CD14-positive monocyte (primary cell): ENCODE measurements at regions not wholly inside any gene's neighbourhood (a gene's known extent, or its start where the extent isn't known, plus 50 kb on each side); places are given as distances from the start of the nearest gene placed in this dataset.

Experiments
- DNase-seq, 3 donors: peaks; one replicate each; pipeline ENCODE4 v3.0.0-alpha.2; 2011 to 2022
- H2AFZ ChIP-seq: 2 replicates; pipeline ENCODE4 v1.6.0; 2012; ENCODE audit warnings: mild to moderate bottlenecking, low read depth, low read length, inconsistent platforms; ENCODE audit not compliant: insufficient read depth, poor library complexity, severe bottlenecking
- H3K27ac ChIP-seq, 2 donors: 1 replicate in 1 of 2; 2 replicates in 1 of 2; pipeline ENCODE4 v1.5.1; 2012 to 2013; ENCODE audit warnings: low read length in 2 of 2, control low read depth in 1 of 2, inconsistent platforms in 1 of 2, low read depth in 1 of 2, mild to moderate bottlenecking in 1 of 2
- H3K27me3 ChIP-seq, 2 donors: one replicate each; pipeline versions ENCODE4 v1.6.0 to v1.6.1; 2011 to 2013; ENCODE audit warnings: low read length in 2 of 2; ENCODE audit not compliant: control insufficient read depth in 2 of 2, insufficient read depth in 2 of 2
- H3K36me3 ChIP-seq, 2 donors: replicated peaks in 1 of 2; 1 replicate in 1 of 2; 2 replicates in 1 of 2; pipeline versions ENCODE4 v1.5.1 to v1.6.1; 2012 to 2013; ENCODE audit warnings: low read length in 2 of 2, control low read depth in 1 of 2, inconsistent platforms in 1 of 2, mild to moderate bottlenecking in 1 of 2; ENCODE audit not compliant: insufficient read depth in 2 of 2, control insufficient read depth in 1 of 2
- H3K4me1 ChIP-seq, 2 donors: 1 replicate in 1 of 2; 2 replicates in 1 of 2; pipeline versions ENCODE4 v1.5.1 to v1.6.1; 2012 to 2013; ENCODE audit warnings: low read length in 2 of 2, control low read depth in 1 of 2, inconsistent platforms in 1 of 2, mild to moderate bottlenecking in 1 of 2, moderate library complexity in 1 of 2; ENCODE audit not compliant: insufficient read depth in 2 of 2, control insufficient read depth in 1 of 2
- H3K4me2 ChIP-seq: replicated peaks from 2 replicates; pipeline ENCODE3; 2012; ENCODE audit warnings: low read length, moderate library complexity, mild to moderate bottlenecking; ENCODE audit not compliant: poor library complexity, severe bottlenecking; ENCODE audit errors: extremely low read depth
- H3K4me3 ChIP-seq, 3 experiments: fragments of 200-600 bp in 1 of 3; sonication (generic) in 1 of 3; replicated peaks in 1 of 3; 1 replicate in 2 of 3; 2 replicates in 1 of 3; pipeline ENCODE4 v1.5.1; 2011 to 2013; ENCODE audit warnings: low read length in 3 of 3, mild to moderate bottlenecking in 3 of 3, control low read depth in 2 of 3, low read depth in 2 of 3, inconsistent platforms in 1 of 3, moderate library complexity in 1 of 3
- H3K79me2 ChIP-seq: 2 replicates; pipeline ENCODE4 v1.6.0; 2012; ENCODE audit warnings: mild to moderate bottlenecking, control low read depth, inconsistent platforms, low read length, moderate library complexity; ENCODE audit not compliant: insufficient read depth
- H3K9ac ChIP-seq: 2 replicates; pipeline ENCODE4 v1.6.0; 2017; ENCODE audit warnings: low read length, mild to moderate bottlenecking; ENCODE audit not compliant: insufficient read depth, poor library complexity, severe bottlenecking
- H3K9me3 ChIP-seq, 2 donors: replicated peaks in 1 of 2; 1 replicate in 1 of 2; 2 replicates in 1 of 2; pipeline versions ENCODE4 v1.5.1 to v1.6.1; 2012 to 2013; ENCODE audit warnings: low read length in 2 of 2, control low read depth in 1 of 2; ENCODE audit not compliant: control insufficient read depth in 1 of 2, insufficient read depth in 1 of 2
- H4K20me1 ChIP-seq: 2 replicates; pipeline ENCODE4 v1.6.0; 2012; ENCODE audit warnings: mild to moderate bottlenecking, low read length, control low read depth, moderate library complexity; ENCODE audit not compliant: insufficient read depth
- H3K27ac Mint-ChIP-seq, 7 donors: one replicate each; pipeline ENCODE4 v1.8.0; 2020; ENCODE audit warnings: mild to moderate bottlenecking in 7 of 7, mixed read lengths in 7 of 7, moderate library complexity in 6 of 7, inconsistent platforms in 2 of 7
- H3K27me3 Mint-ChIP-seq, 3 donors: one replicate each; pipeline ENCODE4 v1.8.0; 2021 to 2022; ENCODE audit warnings: low read depth in 3 of 3, mild to moderate bottlenecking in 3 of 3, mixed read lengths in 3 of 3, moderate library complexity in 3 of 3, inconsistent platforms in 1 of 3
- H3K36me3 Mint-ChIP-seq, 2 donors: one replicate each; pipeline ENCODE4 v1.8.0; 2020; ENCODE audit warnings: mixed read lengths in 2 of 2, inconsistent platforms in 1 of 2, mild to moderate bottlenecking in 1 of 2
- H3K4me1 Mint-ChIP-seq: one replicate; pipeline ENCODE4 v1.8.0; 2020; ENCODE audit warnings: mild to moderate bottlenecking, mixed read lengths
- H3K4me3 Mint-ChIP-seq, 2 donors: one replicate each; pipeline ENCODE4 v1.8.0; 2020; ENCODE audit warnings: mild to moderate bottlenecking in 2 of 2, mixed read lengths in 2 of 2, moderate library complexity in 1 of 2
- H3K9me3 Mint-ChIP-seq, 7 donors: one replicate each; pipeline ENCODE4 v1.8.0; 2020 to 2022; ENCODE audit warnings: mixed read lengths in 7 of 7, mild to moderate bottlenecking in 6 of 7, moderate library complexity in 6 of 7, inconsistent platforms in 2 of 7
- CTCF ChIP-seq: fragments of 200-600 bp; IDR thresholded peaks from one replicate; pipeline ENCODE4 v1.8.0; 2022; ENCODE audit warnings: antibody characterized with exemption, mild to moderate bottlenecking
- WGBS: methylation state at CpG from one replicate; pipeline ENCODE4 v1.1.5; 2013; ENCODE audit warnings: missing lambda C conversion rate; ENCODE audit not compliant: insufficient coverage; 5-methylcytosine and 5-hydroxymethylcytosine counted together
- intact Hi-C, 2 donors: fragments of 100-400 bp; cut with micrococcal nuclease; formaldehyde crosslinking; loops; one replicate each; pipeline versions ENCODE4 v1.15.0 to v1.15.1; 2023

DNA sequence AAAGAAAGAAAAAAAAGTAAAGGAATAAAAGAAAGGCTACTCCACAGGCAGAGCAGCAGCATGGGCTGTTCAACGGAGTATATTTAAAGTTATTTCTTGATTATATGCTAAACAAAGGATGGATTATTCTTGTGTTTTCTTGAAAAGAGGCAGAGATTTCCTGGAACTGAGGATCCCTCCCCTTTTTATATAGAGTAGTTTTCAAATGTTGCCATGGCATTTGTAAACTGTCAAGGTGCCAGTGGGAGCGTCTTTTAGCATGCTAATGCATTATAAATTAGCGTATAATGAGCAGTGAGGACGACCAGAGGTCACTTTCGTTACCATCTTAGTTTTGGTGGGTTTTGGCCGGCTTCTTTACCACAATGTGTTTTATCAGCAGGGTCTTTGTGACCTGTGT, 383.0 kb downstream of the PCNX1 start:
- no peak overlapping the region for H3K9ac ChIP-seq
- intact Hi-C loops = no loop called here
- peak overlapping the region in 1 of 2 donors; percentile 56 for H3K27ac ChIP-seq
- peaks cover 9 to 11% of the 10 kb centered on the region in 2 donors for H3K4me1 ChIP-seq
- no peak overlapping the region for H2AFZ ChIP-seq
- no peak overlapping the region for H3K4me3 ChIP-seq
- no peak for DNase-seq
- TF ChIP-seq CTCF = no peak
- H3K4me2 ChIP-seq = no peak overlapping the region
- H3K79me2 ChIP-seq = no peaks in the 10 kb centered on the region
- H3K4me3 Mint-ChIP-seq = no peak overlapping the region
- H3K9me3 Mint-ChIP-seq = peaks cover 0 to 10% (median 5%) of the 10 kb centered on the region in 7 donors
- no peaks in the 10 kb centered on the region for H3K36me3 ChIP-seq
- peak overlapping the region in 4 of 7 donors; percentile 18 to 90 (median 78) for H3K27ac Mint-ChIP-seq
- peaks cover 0 to 2% of the 10 kb centered on the region in 2 donors for H3K9me3 ChIP-seq
- peaks cover 13% of the 10 kb centered on the region for H3K4me1 Mint-ChIP-seq
- WGBS = 95% methylated on average over 3 of the region's 6 CpGs
- H3K27me3 ChIP-seq = no peaks in the 10 kb centered on the region
- H3K36me3 Mint-ChIP-seq = peaks cover 0 to 2% of the 10 kb centered on the region in 2 donors
- no peaks in the 10 kb centered on the region for H4K20me1 ChIP-seq
- peaks cover 0 to 3% (median 0%) of the 10 kb centered on the region in 3 donors for H3K27me3 Mint-ChIP-seq

DNA sequence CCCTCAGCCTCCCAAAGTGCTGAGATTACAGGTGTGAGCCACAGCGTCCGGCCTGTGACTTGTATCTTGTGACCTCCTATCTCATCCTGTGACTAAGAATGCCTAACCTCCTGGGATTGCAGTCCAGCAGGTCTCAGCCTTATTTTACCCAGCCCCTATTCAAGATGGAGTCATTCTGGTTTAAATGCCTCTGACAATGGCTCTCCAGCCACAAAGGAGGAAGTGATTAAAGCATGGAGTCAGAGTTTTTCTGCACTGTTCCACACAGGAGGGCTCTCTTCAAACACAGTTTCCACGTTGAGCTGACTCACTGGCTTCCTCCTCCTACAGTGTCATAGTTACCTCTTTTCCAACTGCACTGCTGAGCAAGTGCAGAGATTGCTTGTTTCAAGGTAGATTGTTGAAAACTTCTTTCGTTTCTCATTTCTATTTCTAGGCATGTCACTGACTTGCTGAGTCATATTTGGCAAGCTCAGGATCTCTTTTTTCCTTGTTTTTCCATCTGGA, 383.8 kb downstream of the PCNX1 start:
- no peak overlapping the region for H2AFZ ChIP-seq
- no peaks in the 10 kb centered on the region for H3K9me3 ChIP-seq
- no peak for TF ChIP-seq CTCF
- Mint-ChIP-seq H3K27me3 (peaks cover 0 to 3% (median 0%) of the 10 kb centered on the region in 3 donors), H3K27ac (peak overlapping the region; percentile 70 to 92 (median 89)), H3K36me3 (peaks cover 0 to 2% of the 10 kb centered on the region in 2 donors), H3K9me3 (peaks cover 0 to 10% (median 0%) of the 10 kb centered on the region in 7 donors), H3K4me1 (peaks cover 13% of the 10 kb centered on the region), H3K4me3 (peak overlapping the region in 1 of 2 donors; percentile 20)
- 0% methylated on average over 1 of the region's 4 CpGs for WGBS
- H3K27ac ChIP-seq = peak overlapping the region; percentile 39 to 56
- no peak overlapping the region for H3K9ac ChIP-seq
- H3K4me3 ChIP-seq = no peak overlapping the region
- H3K27me3 ChIP-seq = no peaks in the 10 kb centered on the region
- peak; percentile 82 to 91 (median 90) for DNase-seq
- H3K4me1 ChIP-seq = peaks cover 9 to 11% of the 10 kb centered on the region in 2 donors
- no peaks in the 10 kb centered on the region for H4K20me1 ChIP-seq
- intact Hi-C loops = no loop called here
- no peaks in the 10 kb centered on the region for H3K36me3 ChIP-seq
- H3K79me2 ChIP-seq = no peaks in the 10 kb centered on the region
- no peak overlapping the region for H3K4me2 ChIP-seq
